ENCODE measurements at regions not wholly inside any gene's neighbourhood (a gene's known extent, or its start where the extent isn't known, plus 50 kb on each side); places are given as distances from the start of the nearest gene placed in this dataset.

- no peak for DNase-seq (ENCODE audit: low read depth in 2 of 2)
These were observed 50.6 kb upstream of the GNAO1 start for GRCh38 chr16:56140645-56141044.

- DNase-seq (ENCODE audit: low read depth in 2 of 2), result no peak
These were observed 54.0 kb upstream of the GNAO1 start for GRCh38 chr16:56137269-56137668.

- no peak for DNase-seq (ENCODE audit: low read depth in 2 of 2)
These were observed 55.0 kb upstream of the GNAO1 start for GRCh38 chr16:56136256-56136655.

GRCh38 chr16:56134790-56135189 is 56.5 kb upstream of the GNAO1 start:
- no peak for DNase-seq (ENCODE audit: low read depth in 2 of 2)

- no peak for DNase-seq (ENCODE audit: low read depth in 2 of 2)
These were observed 65.4 kb upstream of the GNAO1 start for GRCh38 chr16:56125922-56126321.

- no peak for DNase-seq (ENCODE audit: low read depth in 2 of 2)
These were observed 69.0 kb upstream of the GNAO1 start for GRCh38 chr16:56122251-56122650.

GRCh38 chr16:56121156-56121500 is 70.2 kb upstream of the GNAO1 start:
- DNase-seq (ENCODE audit: low read depth in 2 of 2), result no peak

- DNase-seq (ENCODE audit: low read depth in 2 of 2), result no peak
These were observed 70.7 kb upstream of the GNAO1 start for GRCh38 chr16:56120447-56121155.

GRCh38 chr16:56119133-56119532 is 72.2 kb upstream of the GNAO1 start:
- no peak for DNase-seq (ENCODE audit: low read depth in 2 of 2)

GRCh38 chr16:56116577-56116964 is 74.7 kb upstream of the GNAO1 start:
- no peak for DNase-seq (ENCODE audit: low read depth in 2 of 2)

- DNase-seq (ENCODE audit: low read depth in 2 of 2), result no peak
These were observed 75.3 kb upstream of the GNAO1 start for GRCh38 chr16:56115817-56116576.

GRCh38 chr16:56113223-56113622 is 78.1 kb upstream of the GNAO1 start:
- no peak for DNase-seq (ENCODE audit: low read depth in 2 of 2)

- DNase-seq (ENCODE audit: low read depth in 2 of 2), result no peak
These were observed 80.2 kb upstream of the GNAO1 start for GRCh38 chr16:56111100-56111499.

GRCh38 chr16:56109994-56110393 is 81.3 kb upstream of the GNAO1 start:
- no peak for DNase-seq (ENCODE audit: low read depth in 2 of 2)

GRCh38 chr16:56109205-56109604 is 82.1 kb upstream of the GNAO1 start:
- DNase-seq (ENCODE audit: low read depth in 2 of 2), result no peak

GRCh38 chr16:56108724-56109123 is 82.6 kb upstream of the GNAO1 start:
- no peak for DNase-seq (ENCODE audit: low read depth in 2 of 2)

- DNase-seq (ENCODE audit: low read depth in 2 of 2), result no peak
These were observed 83.2 kb upstream of the GNAO1 start for GRCh38 chr16:56108056-56108471.

GRCh38 chr16:56106527-56106926 is 84.8 kb upstream of the GNAO1 start:
- no peak for DNase-seq (ENCODE audit: low read depth in 2 of 2)

GRCh38 chr16:56102906-56103305 is 88.4 kb upstream of the GNAO1 start:
- no peak for DNase-seq (ENCODE audit: low read depth in 2 of 2)

- no peak for DNase-seq (ENCODE audit: low read depth in 2 of 2)
These were observed 89.1 kb upstream of the GNAO1 start for GRCh38 chr16:56102183-56102686.

- DNase-seq (ENCODE audit: low read depth in 2 of 2), result no peak
These were observed 89.8 kb upstream of the GNAO1 start for GRCh38 chr16:56101480-56101879.

GRCh38 chr16:56097306-56097705 is 94.0 kb upstream of the GNAO1 start:
- DNase-seq (ENCODE audit: low read depth in 2 of 2), result no peak

GRCh38 chr16:56094231-56094630 is 97.1 kb upstream of the GNAO1 start:
- DNase-seq (ENCODE audit: low read depth in 2 of 2), result no peak

Measured in stimulated activated CD8-positive, alpha-beta memory T cell treated with anti-CD3 and anti-CD28 coated beads, Interleukin-15, amount 100 ng/mL, for 4 hours (primary cell).